ENCODE measurements at regions not wholly inside any gene's neighbourhood (a gene's known extent, or its start where the extent isn't known, plus 50 kb on each side); places are given as distances from the start of the nearest gene placed in this dataset.

GRCh38 chr11:91730620-91731019 lies 494.0 kb upstream of the FAT3 start:
- DNase-seq: no peak

DNA sequence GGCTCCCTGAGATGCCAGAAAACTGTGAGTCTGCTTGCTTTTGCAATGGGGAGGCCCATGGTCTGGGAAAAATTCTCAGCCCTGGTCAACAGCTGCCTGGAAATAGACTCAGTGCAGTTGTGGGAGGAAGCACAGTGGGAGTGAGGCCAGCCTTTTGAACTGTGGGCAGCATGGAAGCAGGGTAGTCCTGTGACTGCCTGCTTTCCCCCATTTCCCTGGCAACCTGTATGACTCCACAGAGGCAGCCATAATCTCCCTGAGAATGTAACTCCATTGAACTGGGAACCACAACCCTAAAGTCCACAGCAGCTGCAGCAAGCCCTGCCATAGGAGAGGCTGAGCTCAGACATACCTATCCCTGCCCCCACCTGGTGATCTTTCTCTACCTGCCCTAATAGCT lies 494.6 kb upstream of the FAT3 start:
- DNase-seq: no peak

- DNase-seq: no peak
These were observed 507.4 kb upstream of the FAT3 start for GRCh38 chr11:91717169-91717568.

DNA sequence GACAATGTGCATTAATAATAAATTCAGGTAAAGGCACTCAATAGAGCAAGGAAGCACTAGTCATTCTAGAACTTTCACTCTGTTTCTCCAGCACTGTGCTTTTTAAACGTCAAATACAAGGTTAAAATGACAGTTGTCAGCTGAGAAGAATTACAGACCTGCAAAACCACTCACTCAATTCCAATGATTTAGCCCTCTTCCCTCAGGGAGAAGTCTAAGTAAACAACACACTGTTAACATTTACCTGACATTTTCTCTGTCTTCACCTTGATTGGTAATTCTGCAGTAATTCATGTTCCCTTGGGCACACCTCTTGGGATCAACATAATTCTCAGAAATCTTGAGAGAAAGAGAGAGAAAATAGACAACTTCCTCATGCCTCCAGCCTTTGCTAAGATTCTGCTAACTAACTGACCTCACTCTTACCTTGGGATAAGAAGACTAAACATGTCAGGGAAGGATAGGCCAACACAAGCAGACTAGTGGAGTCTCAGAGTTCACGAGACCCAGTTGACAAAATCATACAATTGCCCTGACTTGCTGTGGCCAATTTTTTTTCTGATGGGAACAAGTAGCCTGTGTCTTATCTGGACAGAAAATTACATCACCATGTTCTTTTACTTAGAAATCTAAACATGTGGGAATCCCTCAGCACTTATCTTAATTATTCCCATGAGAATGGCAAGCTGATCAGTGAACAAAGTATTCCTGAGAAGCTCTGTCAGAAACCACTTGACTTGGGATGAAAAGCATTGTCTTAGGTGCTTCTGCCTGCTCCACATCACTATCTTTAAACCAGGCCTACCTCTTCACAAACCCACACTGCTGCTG lies 516.8 kb upstream of the FAT3 start:
- DNase-seq: no peak

- DNase-seq: no peak
These were observed 521.6 kb upstream of the FAT3 start for GRCh38 chr11:91703042-91703441.

- DNase-seq: no peak
These were observed 523.8 kb upstream of the FAT3 start for GRCh38 chr11:91700854-91701253.

DNA sequence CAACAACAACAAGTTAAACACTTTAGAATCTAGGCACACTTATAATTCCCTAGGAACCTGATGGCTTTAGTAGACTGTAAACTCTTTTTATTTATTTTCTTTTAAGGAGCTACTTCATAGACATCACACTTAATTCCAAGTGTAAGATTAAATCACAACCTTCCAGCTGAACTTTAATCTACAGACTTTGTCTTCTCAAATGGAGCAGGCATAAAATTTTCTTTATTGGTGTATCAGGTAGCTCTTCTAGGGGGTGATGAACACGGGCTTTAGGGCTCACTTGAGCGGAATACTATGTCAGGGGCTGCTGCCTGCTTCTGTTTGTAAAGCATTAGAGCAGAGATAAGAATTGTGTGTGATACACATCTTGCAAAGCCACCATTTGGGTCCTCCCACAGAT lies 525.8 kb upstream of the FAT3 start:
- DNase-seq: no peak

DNA sequence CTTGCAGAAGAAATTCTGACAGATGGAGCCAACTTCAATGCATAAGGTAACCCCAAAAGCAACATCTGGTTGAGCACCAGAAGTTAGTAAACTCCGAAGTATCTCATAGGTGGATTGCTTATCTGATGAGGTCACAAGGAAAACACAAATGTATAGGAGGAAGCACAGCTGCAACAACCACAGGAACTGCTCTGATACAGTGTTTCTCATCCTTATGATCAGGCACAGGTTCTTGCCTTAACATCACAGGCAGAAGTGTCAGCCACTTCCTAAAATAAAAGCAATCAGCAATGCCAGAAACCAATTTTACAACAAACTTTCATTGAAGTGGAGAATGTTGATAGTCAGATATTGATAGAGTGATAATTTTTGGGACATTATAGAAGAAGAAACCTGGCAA lies 530.3 kb upstream of the FAT3 start:
- no peak for DNase-seq

DNA sequence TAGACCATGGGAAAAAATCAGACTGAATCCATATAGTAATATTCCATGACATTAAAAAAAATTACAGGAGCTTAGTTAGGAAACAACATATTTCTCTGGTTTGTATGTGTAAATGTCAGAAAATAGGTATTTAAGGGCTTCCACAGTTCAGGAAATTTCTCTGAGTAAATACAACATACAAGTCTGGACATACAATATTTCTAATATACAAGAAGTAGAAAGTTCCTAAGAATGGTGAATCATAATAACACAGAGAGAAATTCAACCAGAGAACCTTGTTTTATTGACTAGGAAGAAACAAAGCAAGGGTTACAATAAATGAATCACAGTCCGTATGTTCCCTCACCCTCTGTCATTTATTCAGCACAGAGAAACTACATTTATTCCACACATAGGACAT lies 532.7 kb upstream of the FAT3 start:
- DNase-seq: no peak

GRCh38 chr11:91688672-91689071 lies 535.9 kb upstream of the FAT3 start:
- no peak for DNase-seq

- DNase-seq: no peak
These were observed 537.9 kb upstream of the FAT3 start for GRCh38 chr11:91686700-91687099.

DNA sequence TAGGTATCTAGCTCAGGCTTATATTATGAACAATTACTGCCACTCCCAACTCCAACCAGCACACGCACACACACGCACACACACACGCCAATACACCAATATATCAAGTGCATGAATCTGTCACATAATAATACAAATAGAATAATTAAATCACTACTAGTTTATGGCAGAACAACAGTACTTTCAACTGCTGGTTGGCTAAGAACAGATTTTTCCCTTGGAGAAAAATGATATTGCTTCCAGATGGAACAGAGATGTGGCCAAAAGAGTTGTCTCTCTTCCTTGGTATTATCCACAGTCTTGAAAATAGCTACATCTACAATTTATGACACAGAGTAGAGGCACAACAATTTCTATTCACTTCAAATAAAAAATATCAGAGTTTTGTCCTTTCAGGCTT lies 538.3 kb upstream of the FAT3 start:
- no peak for DNase-seq

DNA sequence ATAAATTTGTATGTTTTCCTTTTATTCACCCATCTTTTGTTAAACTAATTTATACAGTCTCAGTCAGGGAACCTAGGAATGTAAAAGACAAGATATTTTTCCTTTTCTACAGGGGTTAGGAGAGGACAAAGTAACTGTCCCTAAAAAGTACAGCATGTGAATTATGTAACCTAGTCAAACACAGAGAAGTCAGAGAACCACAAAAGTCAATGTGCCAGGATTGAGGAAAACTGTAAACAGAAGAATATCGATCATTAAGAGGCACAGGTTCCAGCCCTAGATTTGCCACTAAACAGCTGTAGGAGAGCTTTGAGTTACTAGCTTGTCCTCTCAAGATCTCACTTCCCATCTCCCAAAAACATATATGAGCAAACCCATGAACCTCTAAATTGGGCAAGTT lies 550.9 kb upstream of the FAT3 start:
- no peak for DNase-seq

- DNase-seq: no peak
These were observed 560.1 kb upstream of the FAT3 start for GRCh38 chr11:91664521-91664920.

- no peak for DNase-seq
These were observed 564.6 kb upstream of the FAT3 start for GRCh38 chr11:91660036-91660435.

DNA sequence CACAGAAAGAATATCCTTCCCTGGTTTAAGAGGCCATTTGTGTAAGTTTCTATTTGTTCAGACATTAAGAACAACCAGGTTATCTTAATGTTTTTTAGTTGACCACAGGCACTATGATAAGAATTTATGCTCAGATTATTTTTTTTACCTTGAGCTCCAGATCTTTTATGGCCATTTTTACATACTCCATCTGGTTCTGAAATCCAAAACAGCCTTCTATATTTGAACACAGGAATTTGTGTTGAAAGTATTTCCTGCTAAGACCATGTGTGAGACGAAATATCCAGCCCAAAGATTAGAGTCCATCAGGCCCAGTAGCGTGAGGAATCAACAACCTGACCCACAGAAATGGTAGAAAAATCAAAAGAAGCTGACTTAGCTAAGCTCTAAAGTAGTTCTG lies 569.9 kb upstream of the FAT3 start:
- no peak for DNase-seq

- DNase-seq: no peak
These were observed 571.4 kb upstream of the FAT3 start for GRCh38 chr11:91653079-91653754.

DNA sequence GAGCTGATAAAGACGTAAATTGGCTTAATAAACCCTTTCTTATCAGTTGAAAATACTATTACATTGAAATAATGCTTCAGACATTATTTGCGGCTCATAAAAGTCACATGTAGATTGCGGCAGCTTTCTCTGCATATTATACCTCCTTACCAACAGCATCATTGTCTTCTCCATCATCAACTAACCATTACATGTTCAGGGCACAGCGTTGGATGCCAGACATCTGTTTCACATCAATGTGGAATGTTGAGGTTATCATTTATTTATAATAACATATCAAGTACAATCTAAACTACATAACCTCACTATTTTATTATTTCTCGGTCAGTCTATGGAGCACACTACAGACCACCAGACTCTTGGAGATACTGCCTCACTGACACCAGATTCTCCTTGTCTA lies 573.8 kb upstream of the FAT3 start:
- DNase-seq: no peak

DNA sequence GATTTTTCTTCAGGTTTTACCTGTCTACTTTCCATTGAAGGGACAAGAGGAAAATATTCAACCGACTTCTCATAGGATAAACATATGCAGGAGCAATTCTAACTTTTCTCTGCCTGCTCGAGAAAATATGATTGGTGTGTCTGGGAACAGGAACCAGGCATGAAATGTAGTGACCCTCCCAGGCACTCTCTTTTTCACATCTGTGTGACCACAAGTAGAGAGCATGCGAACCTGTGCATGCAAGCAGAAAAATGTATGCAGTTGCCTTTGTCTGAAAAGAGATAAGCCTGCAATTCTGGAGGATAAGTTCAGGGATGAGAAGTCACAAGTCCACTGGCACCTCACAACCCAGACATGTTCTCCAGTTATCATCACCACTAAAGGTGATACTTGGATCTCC lies 583.5 kb upstream of the FAT3 start:
- DNase-seq: no peak

DNA sequence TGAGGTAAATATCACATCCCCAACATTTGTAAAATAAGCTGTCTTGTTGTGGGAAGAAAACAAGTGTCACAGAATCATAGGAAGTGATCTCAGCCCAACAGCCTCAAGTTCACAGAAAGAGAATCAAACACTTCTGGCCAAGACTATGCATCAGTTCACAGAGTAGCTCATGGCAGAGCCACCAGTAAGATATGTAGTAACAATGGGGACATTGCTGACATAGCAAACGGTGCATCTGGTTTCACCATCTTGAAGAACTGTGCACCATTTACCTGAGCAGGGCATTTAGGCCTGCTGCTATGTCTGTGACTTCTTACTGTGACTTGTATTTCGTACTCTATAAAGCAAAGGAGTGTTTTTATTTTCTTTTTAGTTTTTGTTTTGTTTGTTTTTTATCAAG lies 585.3 kb upstream of the FAT3 start:
- no peak for DNase-seq

DNA sequence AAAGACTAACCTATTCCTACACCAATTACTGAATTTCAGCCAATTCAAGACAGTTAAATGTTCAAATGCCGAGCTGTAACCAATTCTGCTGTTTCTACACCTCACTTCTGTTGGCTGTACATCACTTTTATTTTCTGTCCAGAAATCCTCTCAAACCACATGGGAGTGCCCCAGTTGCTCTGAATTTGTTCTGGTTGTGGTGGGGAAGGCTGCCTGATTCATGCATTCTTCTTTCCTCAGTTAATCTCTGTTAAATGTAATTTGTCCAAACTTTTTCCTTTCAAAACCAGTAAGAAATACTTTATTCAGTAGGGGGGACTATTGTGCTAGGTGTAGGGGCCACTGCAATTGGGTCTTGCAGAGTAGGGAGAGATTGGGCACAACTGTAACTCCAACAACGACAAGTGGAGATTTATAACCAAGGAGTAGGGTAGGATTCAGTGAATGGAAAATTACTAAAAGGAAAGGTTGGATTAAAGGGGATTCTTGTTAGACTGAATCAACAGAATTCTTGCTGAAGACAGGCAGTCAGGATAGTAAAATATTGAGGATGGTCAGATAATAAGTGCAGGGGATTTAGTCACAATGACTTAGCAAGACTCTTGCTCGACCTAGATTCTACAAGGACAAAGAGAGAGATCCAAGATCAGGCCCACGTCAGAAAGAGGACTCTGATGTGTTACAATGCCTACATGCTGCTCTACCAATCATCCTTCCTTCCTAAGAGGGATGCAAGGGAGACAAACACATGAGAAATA lies 593.5 kb upstream of the FAT3 start:
- no peak for DNase-seq

- no peak for DNase-seq
These were observed 599.1 kb upstream of the FAT3 start for GRCh38 chr11:91625495-91625894.

DNA sequence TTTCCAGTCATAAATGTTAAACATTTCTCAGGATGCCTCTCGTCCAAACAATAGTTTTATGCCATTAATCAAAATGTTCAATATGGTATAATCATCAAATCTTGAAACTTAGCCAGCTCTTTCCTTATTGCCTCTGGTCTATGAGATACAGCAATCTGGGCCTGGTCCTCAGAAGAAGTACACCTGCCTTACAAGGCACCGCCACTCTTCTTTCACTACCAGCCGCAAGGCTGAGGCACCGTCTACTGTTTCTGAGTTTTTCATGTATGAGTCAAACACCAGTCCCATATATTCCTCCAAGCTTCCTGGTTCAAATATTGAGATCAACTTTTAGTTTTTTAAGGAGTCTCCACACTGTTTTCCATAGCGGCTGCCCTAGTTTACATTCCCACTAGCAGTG lies 600.6 kb upstream of the FAT3 start:
- DNase-seq: no peak

GRCh38 chr11:91608677-91609076 lies 615.9 kb upstream of the FAT3 start:
- DNase-seq: no peak
